ENCODE measurements at regions not wholly inside any gene's neighbourhood (a gene's known extent, or its start where the extent isn't known, plus 50 kb on each side); places are given as distances from the start of the nearest gene placed in this dataset.

DNA sequence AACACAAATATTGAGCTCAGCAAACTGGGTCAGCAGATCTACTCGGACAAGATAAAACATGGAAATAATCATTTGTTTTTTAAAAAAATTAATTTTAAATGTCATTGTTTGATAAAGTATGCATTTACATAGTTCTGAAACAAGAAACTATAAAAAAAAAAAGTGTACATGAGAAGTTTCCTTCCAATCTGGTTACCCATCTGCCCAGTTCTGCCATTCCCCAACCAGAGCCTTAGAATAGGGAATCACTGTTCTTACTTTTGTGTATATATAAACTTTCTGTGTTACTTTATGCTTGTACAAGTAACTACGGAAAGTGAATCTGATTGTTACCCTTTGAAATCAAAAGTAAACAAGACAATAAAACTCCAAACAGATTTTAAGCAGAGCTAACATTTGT lies 791.4 kb downstream of the HACE1 start:
- TF ChIP-seq POLR2A (IDR thresholded peaks at IDR 0.05): no peak
- TF ChIP-seq, protein P1, sequence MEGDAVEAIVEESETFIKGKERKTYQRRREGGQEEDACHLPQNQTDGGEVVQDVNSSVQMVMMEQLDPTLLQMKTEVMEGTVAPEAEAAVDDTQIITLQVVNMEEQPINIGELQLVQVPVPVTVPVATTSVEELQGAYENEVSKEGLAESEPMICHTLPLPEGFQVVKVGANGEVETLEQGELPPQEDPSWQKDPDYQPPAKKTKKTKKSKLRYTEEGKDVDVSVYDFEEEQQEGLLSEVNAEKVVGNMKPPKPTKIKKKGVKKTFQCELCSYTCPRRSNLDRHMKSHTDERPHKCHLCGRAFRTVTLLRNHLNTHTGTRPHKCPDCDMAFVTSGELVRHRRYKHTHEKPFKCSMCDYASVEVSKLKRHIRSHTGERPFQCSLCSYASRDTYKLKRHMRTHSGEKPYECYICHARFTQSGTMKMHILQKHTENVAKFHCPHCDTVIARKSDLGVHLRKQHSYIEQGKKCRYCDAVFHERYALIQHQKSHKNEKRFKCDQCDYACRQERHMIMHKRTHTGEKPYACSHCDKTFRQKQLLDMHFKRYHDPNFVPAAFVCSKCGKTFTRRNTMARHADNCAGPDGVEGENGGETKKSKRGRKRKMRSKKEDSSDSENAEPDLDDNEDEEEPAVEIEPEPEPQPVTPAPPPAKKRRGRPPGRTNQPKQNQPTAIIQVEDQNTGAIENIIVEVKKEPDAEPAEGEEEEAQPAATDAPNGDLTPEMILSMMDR (IDR thresholded peaks at IDR 0.05): no peak
